DMS 273 treated with DMSO at 0.1 percent for 48 hours (cell line): ENCODE measurements at regions not wholly inside any gene's neighbourhood (a gene's known extent, or its start where the extent isn't known, plus 50 kb on each side); places are given as distances from the start of the nearest gene placed in this dataset.

Experiments used
- DNase-seq: peaks from one replicate; lab custom pipeline; 2025; lab: John Stamatoyannopoulos, UW

GRCh38 chr5:5634817-5635216 is 212.3 kb downstream of the ICE1 start:
- DNase-seq, result no peak

GRCh38 chr5:5633579-5633978 is 211.1 kb downstream of the ICE1 start:
- no peak for DNase-seq

GRCh38 chr5:5632678-5633077 is 210.2 kb downstream of the ICE1 start:
- DNase-seq, result no peak

GRCh38 chr5:5629607-5629978 is 207.1 kb downstream of the ICE1 start:
- no peak for DNase-seq

- DNase-seq, result no peak
Measured at GRCh38 chr5:5628866-5629606, 206.6 kb downstream of the ICE1 start.

GRCh38 chr5:5626412-5626811 is 203.9 kb downstream of the ICE1 start:
- no peak for DNase-seq

- DNase-seq, result no peak
Measured at GRCh38 chr5:5625491-5625890, 203.0 kb downstream of the ICE1 start.

GRCh38 chr5:5623397-5623796 is 200.9 kb downstream of the ICE1 start:
- DNase-seq, result no peak

- no peak for DNase-seq
Measured at GRCh38 chr5:5622806-5623205, 200.3 kb downstream of the ICE1 start.

- no peak for DNase-seq
Measured at GRCh38 chr5:5619546-5619945, 197.1 kb downstream of the ICE1 start.

GRCh38 chr5:5617024-5617423 is 194.5 kb downstream of the ICE1 start:
- no peak for DNase-seq

GRCh38 chr5:5616247-5616895 is 193.9 kb downstream of the ICE1 start:
- DNase-seq, result no peak

GRCh38 chr5:5615569-5615968 is 193.1 kb downstream of the ICE1 start:
- DNase-seq, result no peak

- DNase-seq, result no peak
Measured at GRCh38 chr5:5613261-5613990, 190.9 kb downstream of the ICE1 start.

- DNase-seq, result no peak
Measured at GRCh38 chr5:5612096-5612495, 189.6 kb downstream of the ICE1 start.

GRCh38 chr5:5609935-5610334 is 187.5 kb downstream of the ICE1 start:
- no peak for DNase-seq

GRCh38 chr5:5605170-5605764 is 182.8 kb downstream of the ICE1 start:
- DNase-seq, result no peak

GRCh38 chr5:5602554-5602953 is 180.1 kb downstream of the ICE1 start:
- no peak for DNase-seq

GRCh38 chr5:5598547-5599113 is 176.2 kb downstream of the ICE1 start:
- DNase-seq, result no peak

GRCh38 chr5:5593391-5593790 is 170.9 kb downstream of the ICE1 start:
- no peak for DNase-seq

- no peak for DNase-seq
Measured at GRCh38 chr5:5592541-5592940, 170.1 kb downstream of the ICE1 start.

- no peak for DNase-seq
Measured at GRCh38 chr5:5591567-5591966, 169.1 kb downstream of the ICE1 start.
